NCI-H1105 treated with DMSO at 0.1 percent for 48 hours (cell line): ENCODE measurements at regions not wholly inside any gene's neighbourhood (a gene's known extent, or its start where the extent isn't known, plus 50 kb on each side); places are given as distances from the start of the nearest gene placed in this dataset.

Experiments used
- DNase-seq: peaks from one replicate; lab custom pipeline; 2025; lab: John Stamatoyannopoulos, UW

GRCh38 chr1:94734963-94735901, 84.9 kb upstream of the SLC44A3 start:
- DNase-seq: no peak

DNA sequence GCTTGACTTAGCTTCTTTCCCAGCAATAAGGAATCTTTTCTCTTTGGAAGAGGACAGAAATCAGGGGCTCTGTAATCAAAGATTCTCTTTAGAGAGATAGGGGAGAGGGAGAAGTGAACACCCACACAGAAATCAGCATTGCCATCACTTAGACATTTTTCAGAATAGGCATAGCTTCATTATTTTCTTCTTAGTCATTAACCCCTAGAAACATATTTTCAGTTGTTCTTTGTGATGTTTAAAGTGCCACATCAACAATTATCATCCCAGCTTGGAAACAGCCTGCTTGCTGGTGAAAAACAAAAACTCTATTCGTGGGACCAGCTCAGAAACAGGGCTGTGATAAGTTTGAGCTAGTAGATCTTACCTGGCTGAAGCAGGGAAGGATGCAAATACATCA, 88.3 kb upstream of the SLC44A3 start:
- no peak for DNase-seq

- no peak for DNase-seq
Observed at GRCh38 chr1:94730450-94730849, 89.7 kb upstream of the SLC44A3 start.

DNA sequence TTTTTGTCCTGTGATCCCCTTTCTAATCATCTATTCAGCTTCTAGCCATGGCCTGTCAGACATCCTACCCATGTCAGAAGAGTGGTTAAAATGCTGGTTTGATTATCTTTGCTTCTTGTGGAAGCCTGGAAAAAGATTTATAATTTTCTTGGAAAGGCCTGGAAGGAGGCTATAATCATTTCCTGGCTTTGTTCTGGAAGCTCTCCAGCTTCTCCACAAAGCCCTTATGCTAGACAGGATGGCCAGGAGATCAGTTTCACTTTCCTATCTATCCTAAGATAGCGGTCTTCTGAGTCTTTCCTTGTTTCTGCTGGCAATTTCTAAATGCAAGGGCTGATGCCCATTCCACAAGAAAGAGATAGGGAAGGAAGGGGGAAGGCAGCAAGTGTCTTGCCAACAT, 90.9 kb upstream of the SLC44A3 start:
- DNase-seq: no peak

GRCh38 chr1:94727846-94728715, 92.1 kb upstream of the SLC44A3 start:
- DNase-seq: no peak

- DNase-seq: no peak
Observed at GRCh38 chr1:94726981-94727685, 93.0 kb upstream of the SLC44A3 start.

DNA sequence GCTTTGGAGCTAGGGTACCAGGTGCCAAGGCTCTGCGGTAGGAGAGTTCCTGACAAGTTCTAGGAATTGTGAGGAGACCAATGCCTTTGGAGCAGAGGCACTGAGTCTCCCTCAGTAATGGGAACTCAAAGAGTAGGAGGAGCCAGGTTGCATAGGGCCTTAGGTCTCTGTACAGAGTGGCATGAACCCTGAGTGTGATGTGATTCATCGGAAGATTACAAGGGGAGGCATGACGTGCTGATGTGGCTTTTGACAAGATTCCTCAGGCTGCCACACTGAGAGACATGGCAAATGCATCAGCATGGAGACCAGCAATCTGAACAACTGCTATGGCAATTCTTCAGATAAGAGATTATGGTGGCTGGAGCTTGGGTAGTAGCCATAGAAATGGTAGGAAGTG, 94.6 kb upstream of the SLC44A3 start:
- no peak for DNase-seq

DNA sequence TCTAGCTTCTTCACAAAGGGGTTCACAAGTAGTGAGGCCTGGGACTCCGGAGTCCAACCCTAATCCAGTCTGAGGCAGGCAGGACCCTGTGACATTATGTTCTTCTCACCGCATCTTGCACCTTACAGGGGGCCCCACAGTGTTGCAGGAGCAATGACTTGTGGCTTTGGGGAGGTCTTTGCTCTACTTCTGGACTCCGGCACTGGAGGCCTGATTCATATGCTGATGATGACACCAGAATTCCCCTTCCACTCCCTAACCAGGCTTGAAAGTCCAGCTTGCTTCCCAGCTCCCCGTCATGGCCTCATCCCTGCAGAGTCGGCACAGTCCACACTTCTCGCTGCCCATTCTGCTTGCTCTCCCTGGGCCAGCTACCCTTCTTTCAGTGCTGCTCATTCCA, 96.3 kb upstream of the SLC44A3 start:
- no peak for DNase-seq

DNA sequence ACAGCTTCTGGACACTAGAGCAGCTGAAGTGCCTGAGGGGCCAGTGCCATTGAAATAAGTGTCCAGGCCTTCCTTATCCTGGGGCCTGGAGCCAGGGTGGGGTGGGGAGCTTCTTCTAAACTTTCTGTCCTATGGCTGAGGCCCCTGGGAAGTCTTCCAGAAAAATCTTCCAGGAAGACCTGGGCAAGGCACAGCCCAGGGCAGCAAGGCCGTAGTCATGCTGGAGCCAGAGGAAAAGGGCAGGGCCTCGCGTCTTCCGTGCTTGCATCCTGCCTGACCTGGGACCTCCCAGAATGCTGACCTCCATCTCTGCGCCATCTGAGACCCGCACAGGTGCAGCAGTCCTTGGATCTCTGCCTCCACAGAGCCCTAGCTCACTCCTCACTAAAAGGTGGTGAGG, 96.7 kb upstream of the SLC44A3 start:
- no peak for DNase-seq

DNA sequence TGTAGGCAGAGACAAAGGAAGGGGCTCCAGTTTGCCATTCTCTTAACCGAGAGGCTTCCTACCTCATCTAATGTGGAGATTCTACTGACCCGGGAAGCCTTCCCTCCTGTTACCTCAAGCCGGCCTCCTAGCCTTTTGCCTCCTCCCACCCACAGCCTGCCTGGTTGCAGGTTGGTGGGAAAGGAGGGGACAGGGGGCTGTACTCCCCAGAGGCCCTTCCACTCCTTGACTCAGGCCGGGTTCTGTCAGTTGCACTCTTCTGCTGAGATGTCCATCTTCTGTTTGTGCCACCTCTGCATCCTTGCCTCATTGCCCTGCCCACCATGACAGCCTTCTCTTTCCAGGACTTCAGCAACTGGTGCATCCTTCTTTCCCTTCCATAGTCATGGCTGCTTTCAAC, 98.0 kb upstream of the SLC44A3 start:
- no peak for DNase-seq

- no peak for DNase-seq
Observed at GRCh38 chr1:94721240-94721639, 98.9 kb upstream of the SLC44A3 start.

DNA sequence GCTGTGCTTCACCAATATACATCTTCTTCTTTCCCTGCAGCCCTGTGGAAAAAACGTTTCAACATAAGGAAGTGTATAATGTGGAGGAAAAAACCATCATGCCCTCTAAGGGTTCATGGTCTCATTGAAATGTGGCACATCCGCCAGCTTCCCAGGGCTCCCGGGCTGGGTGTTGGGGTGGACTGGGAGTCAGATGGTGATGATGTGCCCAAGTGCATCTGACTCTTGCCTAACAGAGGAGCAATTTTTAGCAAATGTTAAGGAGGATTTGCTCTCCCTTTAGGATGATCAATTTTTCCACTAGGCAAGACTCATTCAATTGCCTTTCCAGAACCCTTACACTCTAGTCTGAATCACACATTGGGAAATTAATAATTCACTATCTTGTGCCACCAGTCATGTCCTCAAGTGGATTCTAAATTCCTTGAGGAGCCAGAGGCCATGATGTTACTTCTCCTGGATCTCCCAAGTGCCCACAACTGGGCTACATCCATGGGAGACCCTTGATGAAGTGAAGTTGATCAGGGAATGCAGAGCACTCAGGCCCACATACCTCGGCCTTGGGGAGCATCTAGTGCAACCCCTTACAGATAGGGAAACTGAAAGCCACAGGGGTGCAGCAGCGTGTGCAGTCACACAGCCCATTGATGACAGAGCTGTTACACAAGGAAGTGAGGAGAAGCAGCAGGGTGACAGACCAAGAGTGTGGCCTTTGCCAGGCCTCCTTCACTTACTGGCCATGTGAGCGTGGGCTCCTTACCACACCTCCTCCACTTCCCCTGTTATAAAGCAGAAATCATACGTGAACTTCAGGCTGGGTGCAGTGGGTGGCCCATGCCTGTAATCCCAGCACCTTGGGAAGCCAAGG, 100.0 kb upstream of the SLC44A3 start:
- no peak for DNase-seq

DNA sequence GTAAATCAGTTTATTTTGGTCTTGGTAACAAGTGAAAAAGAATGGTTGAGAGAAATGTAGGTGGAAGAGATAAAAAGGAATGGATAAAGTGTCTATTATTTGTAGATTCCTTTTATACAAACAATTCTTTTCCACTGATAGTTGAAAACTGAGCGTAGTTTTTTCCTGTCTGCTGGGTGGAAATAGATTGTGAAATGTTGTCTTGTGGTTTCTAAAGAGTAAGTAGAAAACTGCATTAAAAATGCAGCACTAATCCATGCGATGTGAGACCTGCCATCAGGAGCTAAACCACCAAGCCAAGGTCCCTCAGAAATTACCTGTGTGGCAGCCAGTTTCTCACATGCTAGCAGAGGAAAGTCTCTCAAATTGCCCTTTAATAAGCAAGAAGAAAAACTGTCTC, 103.2 kb upstream of the SLC44A3 start:
- no peak for DNase-seq

- DNase-seq: no peak
Observed at GRCh38 chr1:94715321-94715720, 104.8 kb upstream of the SLC44A3 start.

- no peak for DNase-seq
Observed at GRCh38 chr1:94714552-94714951, 105.6 kb upstream of the SLC44A3 start.

GRCh38 chr1:94714152-94714551, 106.0 kb upstream of the SLC44A3 start:
- DNase-seq: no peak

DNA sequence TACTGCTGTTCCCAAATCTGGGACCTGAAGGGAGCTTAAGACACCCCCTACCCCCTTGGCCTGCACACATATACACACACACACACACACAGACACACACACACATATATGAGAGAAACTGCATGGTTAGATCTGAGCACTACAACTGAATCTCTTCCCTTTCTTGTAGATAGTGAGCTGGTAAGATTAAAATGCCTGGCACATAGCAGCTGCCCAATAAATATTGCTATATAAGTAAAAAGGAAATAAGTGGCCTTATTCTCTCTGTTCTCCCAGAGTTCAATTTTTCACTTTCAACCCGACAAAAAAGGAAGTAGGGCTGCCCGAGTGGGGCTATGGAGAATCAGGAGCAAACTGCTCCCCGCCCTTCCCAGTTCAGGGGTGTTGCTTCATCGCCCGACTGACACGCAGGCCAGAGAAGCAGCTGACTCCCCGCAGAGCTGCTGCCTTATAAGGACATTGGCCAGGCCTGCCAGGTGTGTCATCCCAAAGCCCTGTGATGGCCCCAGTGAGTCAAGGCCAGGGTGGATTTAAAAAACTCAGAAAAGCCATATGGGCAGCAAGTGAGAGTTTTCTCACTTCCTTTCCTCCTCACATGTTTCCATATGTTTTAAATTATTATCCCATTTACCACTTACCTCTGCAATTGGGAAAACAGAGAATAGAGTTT, 106.5 kb upstream of the SLC44A3 start:
- DNase-seq: no peak

DNA sequence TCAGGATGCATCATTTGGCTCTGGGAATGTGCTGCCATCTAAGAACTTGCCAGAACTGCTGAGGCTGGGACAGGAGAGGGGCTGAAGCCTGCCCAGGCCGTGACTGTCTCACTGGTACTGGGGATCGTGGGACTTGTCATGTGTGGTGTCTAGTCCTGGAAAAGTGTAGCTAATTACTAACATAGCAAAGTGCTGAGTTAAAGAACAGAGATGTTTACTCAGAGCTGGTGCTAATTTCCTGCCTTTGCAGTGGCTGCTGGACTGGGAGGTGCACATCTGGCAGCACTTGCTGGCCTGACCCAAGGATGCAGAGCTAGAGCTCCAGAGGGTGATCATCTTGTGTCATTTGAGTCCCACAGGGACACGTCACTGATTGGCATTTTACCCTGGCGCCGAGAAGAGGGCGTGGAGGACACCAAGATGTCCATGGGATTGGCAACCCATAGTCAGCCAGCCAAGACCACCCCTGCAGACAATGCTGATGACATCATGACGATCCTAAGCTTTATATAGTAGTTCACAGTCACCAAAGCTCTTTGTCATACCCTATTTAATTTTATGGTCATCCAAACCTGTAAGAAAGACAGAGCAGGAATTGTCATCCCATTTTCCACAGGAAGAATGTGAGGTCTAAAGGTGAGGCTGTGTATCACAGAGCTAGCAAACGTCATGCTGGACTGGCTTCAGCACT, 110.1 kb upstream of the SLC44A3 start:
- no peak for DNase-seq

- DNase-seq: no peak
Observed at GRCh38 chr1:94708811-94709210, 111.3 kb upstream of the SLC44A3 start.

- no peak for DNase-seq
Observed at GRCh38 chr1:94708299-94708685, 111.9 kb upstream of the SLC44A3 start.
